ENCODE measurements at regions not wholly inside any gene's neighbourhood (a gene's known extent, or its start where the extent isn't known, plus 50 kb on each side); places are given as distances from the start of the nearest gene placed in this dataset.

GRCh38 chrX:14303891-14304290 lies 225.4 kb upstream of the GLRA2 start:
- TF ChIP-seq, protein P1, sequence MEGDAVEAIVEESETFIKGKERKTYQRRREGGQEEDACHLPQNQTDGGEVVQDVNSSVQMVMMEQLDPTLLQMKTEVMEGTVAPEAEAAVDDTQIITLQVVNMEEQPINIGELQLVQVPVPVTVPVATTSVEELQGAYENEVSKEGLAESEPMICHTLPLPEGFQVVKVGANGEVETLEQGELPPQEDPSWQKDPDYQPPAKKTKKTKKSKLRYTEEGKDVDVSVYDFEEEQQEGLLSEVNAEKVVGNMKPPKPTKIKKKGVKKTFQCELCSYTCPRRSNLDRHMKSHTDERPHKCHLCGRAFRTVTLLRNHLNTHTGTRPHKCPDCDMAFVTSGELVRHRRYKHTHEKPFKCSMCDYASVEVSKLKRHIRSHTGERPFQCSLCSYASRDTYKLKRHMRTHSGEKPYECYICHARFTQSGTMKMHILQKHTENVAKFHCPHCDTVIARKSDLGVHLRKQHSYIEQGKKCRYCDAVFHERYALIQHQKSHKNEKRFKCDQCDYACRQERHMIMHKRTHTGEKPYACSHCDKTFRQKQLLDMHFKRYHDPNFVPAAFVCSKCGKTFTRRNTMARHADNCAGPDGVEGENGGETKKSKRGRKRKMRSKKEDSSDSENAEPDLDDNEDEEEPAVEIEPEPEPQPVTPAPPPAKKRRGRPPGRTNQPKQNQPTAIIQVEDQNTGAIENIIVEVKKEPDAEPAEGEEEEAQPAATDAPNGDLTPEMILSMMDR (optimal IDR thresholded peaks at IDR 0.05 in 1 of 3, IDR thresholded peaks at IDR 0.05 in 1 of 3, conservative IDR thresholded peaks at IDR 0.05 in 1 of 3; ENCODE audit: extremely low read depth in 1 of 3, insufficient read depth in 2 of 3, low read length in 3 of 3): no peak
- TF ChIP-seq EZH2 (IDR thresholded peaks at IDR 0.05; ENCODE audit: low read length): no peak
